ENCODE measurements at regions not wholly inside any gene's neighbourhood (a gene's known extent, or its start where the extent isn't known, plus 50 kb on each side); places are given as distances from the start of the nearest gene placed in this dataset.

DNA sequence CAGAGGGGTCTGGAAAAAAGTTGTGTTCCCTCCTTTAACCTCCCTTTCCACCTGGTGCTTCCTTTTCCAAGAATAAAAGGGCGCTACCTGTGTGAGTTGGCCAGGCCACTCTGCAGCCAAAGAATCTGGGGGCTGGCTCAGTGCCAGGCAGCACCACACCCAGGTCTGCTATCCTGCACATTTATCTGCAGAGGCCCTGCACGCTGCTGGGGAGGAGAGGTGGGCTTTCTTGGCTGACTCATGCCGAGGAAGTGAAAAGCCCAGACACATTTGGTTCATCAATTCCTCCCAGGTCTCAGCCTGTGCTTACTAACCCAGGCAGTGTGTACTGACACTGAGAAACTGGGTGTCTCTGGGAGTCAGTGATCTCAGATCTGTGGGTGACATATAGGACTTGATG lies 79.8 kb upstream of the F3 start:
- Mint-ChIP-seq H3K27ac (no peak overlapping the region), H3K27me3 (ENCODE audit: insufficient read depth) (no peaks in the 10 kb centered on the region), H3K4me1 (ENCODE audit: low read depth) (no peaks in the 10 kb centered on the region), H3K9me3 (no peaks in the 10 kb centered on the region), H3K4me3 (no peak overlapping the region), H3K36me3 (ENCODE audit: low read depth) (no peaks in the 10 kb centered on the region)
- intact Hi-C loops (cut with micrococcal nuclease), result no loop called here
- no peak for DNase-seq (ENCODE audit: low spot score)

DNA sequence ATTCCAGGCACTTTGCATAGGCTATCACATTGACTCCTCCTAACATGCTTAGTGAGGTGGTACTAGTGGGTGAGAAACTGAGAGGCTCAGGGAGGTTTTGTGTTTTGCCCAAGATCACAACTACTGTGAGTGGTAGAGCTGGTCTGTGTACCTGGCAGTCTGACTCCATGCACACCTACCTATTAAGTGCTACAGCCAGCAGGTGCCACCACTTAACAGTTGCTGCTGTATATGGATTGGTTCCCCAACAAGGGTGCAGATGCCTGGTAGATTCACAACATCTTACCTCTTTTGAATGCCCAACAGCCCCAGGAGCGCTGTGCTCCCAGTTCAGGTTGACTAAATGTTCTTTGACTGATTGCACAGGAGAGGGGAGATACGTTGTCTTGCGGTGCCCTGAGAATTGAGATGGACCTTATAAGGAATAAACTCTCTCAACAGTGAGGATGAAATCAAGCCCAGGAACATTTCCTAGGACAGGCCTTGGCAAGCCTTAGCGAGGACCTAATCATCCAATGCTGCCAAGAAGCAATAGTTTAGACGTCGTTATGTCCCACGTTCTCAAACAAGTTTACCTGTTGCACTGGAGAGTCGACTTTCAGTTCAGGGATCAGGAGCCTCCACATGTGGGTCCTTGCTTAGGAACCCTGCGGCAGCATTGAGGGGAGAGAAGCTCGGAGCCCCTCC lies 78.9 kb upstream of the F3 start:
- no peaks in the 10 kb centered on the region for H3K27me3 Mint-ChIP-seq (ENCODE audit: insufficient read depth)
- H3K36me3 Mint-ChIP-seq (ENCODE audit: low read depth), result no peaks in the 10 kb centered on the region
- no peak overlapping the region for H3K27ac Mint-ChIP-seq
- no peak overlapping the region for H3K4me3 Mint-ChIP-seq
- H3K4me1 Mint-ChIP-seq (ENCODE audit: low read depth), result no peaks in the 10 kb centered on the region
- H3K9me3 Mint-ChIP-seq, result no peaks in the 10 kb centered on the region
- intact Hi-C loops (cut with micrococcal nuclease), result no loop called here
- no peak for DNase-seq (ENCODE audit: low spot score)

DNA sequence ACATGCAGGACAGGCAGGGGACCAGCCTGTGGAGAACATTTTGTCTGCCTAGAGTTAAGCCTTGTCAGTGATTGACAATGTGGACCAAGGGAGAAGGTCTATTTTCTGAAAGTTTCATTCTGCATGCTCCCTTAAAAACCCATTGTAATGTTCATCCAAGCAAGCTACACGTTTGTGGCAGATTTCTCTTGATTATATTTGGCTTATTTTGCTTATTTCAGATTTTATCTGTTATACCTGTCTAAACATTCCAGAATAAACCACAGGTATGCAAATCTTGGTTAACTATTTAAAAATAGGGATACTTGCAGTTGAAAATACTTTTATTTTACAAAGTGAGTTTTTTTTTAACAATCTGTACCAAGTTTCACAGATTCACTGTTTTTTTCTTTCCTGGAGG lies 78.2 kb upstream of the F3 start:
- H3K9me3 Mint-ChIP-seq, result no peaks in the 10 kb centered on the region
- peaks cover 5% of the 10 kb centered on the region for H3K4me1 Mint-ChIP-seq (ENCODE audit: low read depth)
- no peaks in the 10 kb centered on the region for H3K27me3 Mint-ChIP-seq (ENCODE audit: insufficient read depth)
- H3K4me3 Mint-ChIP-seq, result no peak overlapping the region
- no peaks in the 10 kb centered on the region for H3K36me3 Mint-ChIP-seq (ENCODE audit: low read depth)
- H3K27ac Mint-ChIP-seq, result no peak overlapping the region
- DNase-seq (ENCODE audit: low spot score), result no peak
- intact Hi-C loops (cut with micrococcal nuclease), result no loop called here

DNA sequence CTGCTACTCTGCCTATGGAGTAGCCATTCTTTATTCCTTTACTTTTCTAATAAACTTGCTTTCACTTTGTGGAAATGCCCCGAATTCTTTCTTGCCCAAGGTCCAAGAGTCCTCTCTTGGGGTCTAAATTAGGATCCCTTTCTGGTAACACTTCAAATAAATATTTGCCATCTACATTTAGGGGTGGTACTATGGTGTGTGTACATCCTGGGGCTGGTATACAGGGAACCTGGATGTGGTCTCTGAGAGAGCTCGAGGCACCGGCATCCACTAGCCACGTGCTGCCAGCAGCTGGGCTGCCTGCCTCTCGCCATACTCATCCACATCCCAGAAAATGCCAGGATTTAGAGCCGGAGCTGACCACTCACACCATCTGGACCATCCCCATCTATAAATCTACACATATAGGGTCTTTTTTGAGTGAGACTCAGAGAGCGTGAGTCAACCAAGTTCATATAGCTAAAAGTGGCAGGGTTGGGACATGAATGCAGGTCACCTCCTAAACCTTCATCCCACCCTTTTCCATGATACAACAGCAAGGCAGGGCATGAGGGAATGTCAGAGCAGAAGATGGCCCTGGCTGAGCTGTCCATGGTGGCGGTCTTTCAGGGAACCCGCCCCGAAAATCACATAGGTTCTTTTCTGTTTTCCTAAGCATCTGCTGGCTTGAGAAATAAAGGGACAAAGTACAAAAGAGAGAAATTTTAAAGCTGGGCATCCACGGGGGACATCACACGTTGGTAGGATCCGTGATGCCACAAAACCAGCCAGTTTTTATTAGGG lies 76.6 kb upstream of the F3 start:
- DNase-seq (ENCODE audit: low spot score), result no peak
- intact Hi-C loops (cut with micrococcal nuclease), result no loop called here
- no peaks in the 10 kb centered on the region for H3K27me3 Mint-ChIP-seq (ENCODE audit: insufficient read depth)
- H3K36me3 Mint-ChIP-seq (ENCODE audit: low read depth), result no peaks in the 10 kb centered on the region
- no peaks in the 10 kb centered on the region for H3K9me3 Mint-ChIP-seq
- no peak overlapping the region for H3K27ac Mint-ChIP-seq
- peaks cover 8% of the 10 kb centered on the region for H3K4me1 Mint-ChIP-seq (ENCODE audit: low read depth)
- H3K4me3 Mint-ChIP-seq, result no peak overlapping the region

DNA sequence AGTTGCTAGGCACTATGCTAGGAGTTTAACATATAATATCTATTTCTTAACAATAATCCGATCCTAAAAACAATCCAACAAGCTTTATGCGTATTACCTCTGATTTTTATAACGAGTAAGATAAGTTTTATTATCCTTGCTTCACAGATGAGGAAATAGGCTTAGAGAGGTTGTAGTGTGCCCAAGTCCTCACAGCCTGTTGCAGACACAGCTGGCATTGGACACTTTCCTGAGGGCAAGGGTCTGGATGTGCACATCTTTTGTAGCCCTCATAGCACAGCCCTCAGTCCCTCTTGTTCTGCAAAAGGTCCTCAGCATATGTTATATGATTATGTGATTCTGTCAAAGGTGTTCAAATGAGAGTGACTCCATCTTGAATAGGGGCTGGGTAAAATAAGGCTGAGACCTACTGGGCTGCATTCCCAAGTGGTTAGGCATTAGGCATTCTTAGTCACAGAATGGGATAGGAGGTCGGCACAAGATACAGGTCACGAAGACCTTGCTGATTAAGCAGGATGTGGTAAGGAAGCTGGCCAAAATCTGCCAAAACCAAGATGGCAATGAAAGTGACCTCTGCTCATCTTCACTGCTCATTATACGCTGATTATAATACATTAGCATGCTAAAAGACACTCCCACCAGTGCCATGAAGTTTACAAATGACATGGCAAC lies 75.7 kb upstream of the F3 start:
- no peak overlapping the region for H3K27ac Mint-ChIP-seq
- no peaks in the 10 kb centered on the region for H3K27me3 Mint-ChIP-seq (ENCODE audit: insufficient read depth)
- H3K9me3 Mint-ChIP-seq, result no peaks in the 10 kb centered on the region
- no peak overlapping the region for H3K4me3 Mint-ChIP-seq
- no peaks in the 10 kb centered on the region for H3K36me3 Mint-ChIP-seq (ENCODE audit: low read depth)
- intact Hi-C loops (cut with micrococcal nuclease), result no loop called here
- no peak for DNase-seq (ENCODE audit: low spot score)
- H3K4me1 Mint-ChIP-seq (ENCODE audit: low read depth), result peaks cover 12% of the 10 kb centered on the region

DNA sequence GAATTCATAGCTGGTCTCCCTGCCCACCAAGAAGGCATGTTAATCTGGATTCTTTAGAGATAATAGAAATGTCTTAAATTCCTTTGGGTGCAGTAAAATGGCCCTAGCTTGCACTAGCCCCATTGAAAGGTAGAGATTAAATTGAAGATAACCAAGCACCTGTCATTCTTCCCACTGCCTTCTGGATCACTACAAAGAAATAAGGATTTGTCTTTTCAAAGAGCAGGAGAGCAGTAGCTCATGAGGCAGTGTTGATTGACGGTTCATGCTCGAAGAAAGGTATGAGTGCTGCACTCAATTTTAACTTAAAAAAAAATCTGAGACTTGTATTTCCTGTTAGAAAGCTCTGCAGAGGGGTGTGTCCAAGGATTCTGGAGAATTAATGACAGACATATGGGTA lies 74.9 kb upstream of the F3 start:
- DNase-seq (ENCODE audit: low spot score), result no peak
- Mint-ChIP-seq H3K4me1 (ENCODE audit: low read depth) (peaks cover 12% of the 10 kb centered on the region), H3K36me3 (ENCODE audit: low read depth) (no peaks in the 10 kb centered on the region), H3K27ac (no peak overlapping the region), H3K27me3 (ENCODE audit: insufficient read depth) (no peaks in the 10 kb centered on the region), H3K4me3 (no peak overlapping the region), H3K9me3 (no peaks in the 10 kb centered on the region)
- intact Hi-C loops (cut with micrococcal nuclease), result no loop called here

DNA sequence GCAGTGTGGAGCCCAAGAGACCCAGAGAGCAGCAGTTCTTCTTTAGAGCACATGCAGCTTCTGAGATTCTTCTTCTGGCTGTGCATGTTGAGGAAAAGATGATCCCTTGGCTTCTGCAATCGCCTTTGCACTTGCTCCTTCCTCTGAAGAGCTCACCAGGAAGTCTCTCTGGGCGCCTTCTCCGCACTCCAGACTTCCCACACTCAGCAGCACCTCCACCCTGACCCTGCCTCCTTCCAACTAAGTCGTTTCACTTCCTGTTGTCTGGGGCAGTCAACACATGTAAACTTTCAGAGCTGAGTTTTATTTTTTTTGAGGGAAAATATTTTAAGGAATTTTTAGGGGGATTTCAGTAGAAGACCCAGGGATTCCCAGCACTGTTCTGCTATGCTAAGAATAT lies 73.4 kb upstream of the F3 start:
- Mint-ChIP-seq H3K27ac (no peak overlapping the region), H3K9me3 (no peaks in the 10 kb centered on the region), H3K4me1 (ENCODE audit: low read depth) (peaks cover 12% of the 10 kb centered on the region), H3K36me3 (ENCODE audit: low read depth) (no peaks in the 10 kb centered on the region), H3K27me3 (ENCODE audit: insufficient read depth) (no peaks in the 10 kb centered on the region), H3K4me3 (no peak overlapping the region)
- DNase-seq (ENCODE audit: low spot score), result no peak
- intact Hi-C loops (cut with micrococcal nuclease), result no loop called here

DNA sequence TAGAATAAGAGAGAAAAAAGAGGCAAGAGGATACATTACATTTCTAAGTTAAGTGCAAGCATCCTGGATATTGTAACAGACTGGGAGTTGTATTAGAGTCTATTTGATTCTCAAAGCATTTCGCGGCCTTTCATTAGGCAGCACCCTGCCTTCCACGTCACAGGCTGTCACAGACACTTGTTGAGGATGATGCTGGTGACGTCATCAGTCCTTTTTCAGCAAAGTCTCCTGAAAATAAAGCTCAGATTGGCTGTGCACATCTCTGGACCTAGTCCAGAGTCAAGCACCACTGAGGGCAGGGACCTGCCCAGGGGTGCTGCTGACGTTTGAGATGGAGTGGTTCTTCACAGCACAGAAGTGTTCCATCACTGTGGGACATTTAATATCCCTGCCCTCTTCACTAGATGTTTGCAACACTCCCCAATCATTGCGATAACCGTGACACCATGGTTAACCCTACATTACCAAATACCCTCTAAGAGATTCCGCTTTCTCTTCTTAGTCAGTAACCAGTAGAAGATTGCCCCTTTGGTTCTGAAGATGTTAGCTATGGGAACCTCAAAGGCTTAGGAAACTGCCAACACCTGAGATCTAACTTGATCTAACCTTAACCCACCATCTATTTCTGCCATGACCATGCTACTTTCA lies 72.7 kb upstream of the F3 start:
- H3K27ac Mint-ChIP-seq, result no peak overlapping the region
- no peak overlapping the region for H3K4me3 Mint-ChIP-seq
- H3K9me3 Mint-ChIP-seq, result no peaks in the 10 kb centered on the region
- H3K36me3 Mint-ChIP-seq (ENCODE audit: low read depth), result no peaks in the 10 kb centered on the region
- peaks cover 12% of the 10 kb centered on the region for H3K4me1 Mint-ChIP-seq (ENCODE audit: low read depth)
- no peak for DNase-seq (ENCODE audit: low spot score)
- intact Hi-C loops (cut with micrococcal nuclease), result no loop called here
- H3K27me3 Mint-ChIP-seq (ENCODE audit: insufficient read depth), result peaks cover 2% of the 10 kb centered on the region

DNA sequence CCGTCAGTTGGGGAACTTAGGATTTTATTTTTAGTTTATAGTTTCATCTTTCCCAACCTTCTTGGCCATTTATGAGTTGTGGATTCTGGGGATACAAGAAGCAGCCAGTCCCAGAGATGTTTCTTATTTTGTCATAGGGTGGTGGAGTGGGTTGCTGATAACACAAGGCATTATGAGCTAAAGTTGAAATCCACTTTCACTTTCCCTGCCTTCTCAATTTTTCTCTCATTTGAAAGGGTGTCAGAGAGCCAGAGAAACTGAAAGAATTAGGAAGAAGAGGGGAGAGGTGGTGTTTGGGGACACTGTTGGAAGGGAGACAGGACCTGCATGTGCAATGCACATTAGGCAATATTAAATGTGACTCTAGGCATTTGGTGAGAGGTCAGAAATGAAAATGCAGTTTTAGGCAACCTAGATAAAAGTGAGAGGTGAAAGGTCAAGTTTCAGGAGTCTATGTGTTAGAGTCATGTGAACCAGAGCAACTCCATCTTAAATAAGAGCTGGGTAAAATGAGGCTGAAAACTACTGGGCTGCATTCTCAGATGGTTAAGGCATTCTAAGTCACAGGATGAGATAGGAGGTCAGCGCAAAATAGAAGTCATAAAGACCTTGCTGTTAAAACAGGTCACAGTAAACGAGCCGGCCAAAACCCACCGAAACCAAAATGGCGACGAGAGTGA lies 71.1 kb upstream of the F3 start:
- no peaks in the 10 kb centered on the region for H3K9me3 Mint-ChIP-seq
- H3K27ac Mint-ChIP-seq, result no peak overlapping the region
- no peaks in the 10 kb centered on the region for H3K36me3 Mint-ChIP-seq (ENCODE audit: low read depth)
- no peak for DNase-seq (ENCODE audit: low spot score)
- intact Hi-C loops (cut with micrococcal nuclease), result no loop called here
- H3K27me3 Mint-ChIP-seq (ENCODE audit: insufficient read depth), result peaks cover 5% of the 10 kb centered on the region
- peaks cover 12% of the 10 kb centered on the region for H3K4me1 Mint-ChIP-seq (ENCODE audit: low read depth)
- no peak overlapping the region for H3K4me3 Mint-ChIP-seq

DNA sequence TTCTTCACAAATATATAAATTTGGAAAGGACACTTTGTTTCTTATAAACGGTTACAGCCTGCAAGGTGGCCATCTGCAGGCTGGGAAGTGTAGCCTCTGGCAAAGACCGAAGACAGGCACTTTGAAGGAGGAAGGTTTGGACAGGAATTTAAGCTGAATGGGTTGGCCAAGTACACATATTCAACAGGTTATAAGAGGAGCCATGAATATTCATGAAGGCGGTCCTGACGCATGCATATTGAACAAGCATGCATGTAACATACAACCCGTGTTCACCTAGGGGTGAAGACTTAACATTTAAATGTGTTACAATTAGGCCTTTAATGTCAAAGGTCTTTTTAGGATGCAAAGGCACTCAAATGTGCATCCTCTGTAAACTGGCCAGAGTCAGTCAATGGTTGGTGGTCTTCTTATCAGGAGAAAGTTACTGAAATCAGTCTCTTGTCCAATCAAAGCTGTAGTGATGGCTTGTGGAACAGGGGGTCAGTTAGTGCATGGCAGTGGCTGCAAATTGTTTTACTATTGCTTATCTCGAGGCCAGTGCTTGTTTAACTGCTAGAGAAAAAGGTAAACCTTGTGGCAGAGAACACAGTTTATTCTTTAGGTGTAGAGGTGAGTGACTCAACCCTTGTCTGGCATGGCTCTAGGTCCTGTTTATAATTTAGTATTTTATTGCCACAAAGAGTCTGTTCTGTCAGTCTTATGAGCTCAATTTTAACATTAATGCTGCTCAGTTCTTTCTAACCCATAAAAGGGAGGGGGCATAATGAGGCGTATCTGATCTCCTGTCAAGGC lies 70.3 kb upstream of the F3 start:
- no peaks in the 10 kb centered on the region for H3K36me3 Mint-ChIP-seq (ENCODE audit: low read depth)
- peaks cover 5% of the 10 kb centered on the region for H3K27me3 Mint-ChIP-seq (ENCODE audit: insufficient read depth)
- no peak for DNase-seq (ENCODE audit: low spot score)
- intact Hi-C loops (cut with micrococcal nuclease), result no loop called here
- no peaks in the 10 kb centered on the region for H3K9me3 Mint-ChIP-seq
- peaks cover 12% of the 10 kb centered on the region for H3K4me1 Mint-ChIP-seq (ENCODE audit: low read depth)
- H3K4me3 Mint-ChIP-seq, result no peak overlapping the region
- H3K27ac Mint-ChIP-seq, result no peak overlapping the region

DNA sequence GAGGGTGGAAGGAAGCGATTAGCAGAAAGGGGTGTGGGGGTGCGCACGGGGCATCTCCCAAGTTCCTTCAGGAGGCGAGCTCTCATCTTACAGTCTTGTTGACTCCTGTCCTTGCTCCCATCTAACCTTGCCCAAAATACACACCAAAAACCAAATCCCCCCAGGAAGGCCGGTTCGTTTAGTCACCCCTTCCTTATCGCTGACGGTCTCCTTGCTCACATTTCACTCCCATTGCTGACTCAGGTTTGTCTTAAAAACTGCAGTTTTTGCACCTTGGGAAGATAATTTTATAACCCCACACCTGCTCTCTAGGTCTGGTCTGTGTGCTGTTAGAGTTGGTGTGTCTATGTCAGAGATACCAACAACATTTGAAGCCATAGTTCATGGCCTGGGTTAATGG lies 68.1 kb upstream of the F3 start:
- H3K4me3 Mint-ChIP-seq, result no peak overlapping the region
- no peak overlapping the region for H3K27ac Mint-ChIP-seq
- no peak for DNase-seq (ENCODE audit: low spot score)
- peaks cover 6% of the 10 kb centered on the region for H3K4me1 Mint-ChIP-seq (ENCODE audit: low read depth)
- H3K27me3 Mint-ChIP-seq (ENCODE audit: insufficient read depth), result peaks cover 9% of the 10 kb centered on the region
- no peaks in the 10 kb centered on the region for H3K9me3 Mint-ChIP-seq
- intact Hi-C loops (cut with micrococcal nuclease), result no loop called here
- no peaks in the 10 kb centered on the region for H3K36me3 Mint-ChIP-seq (ENCODE audit: low read depth)

DNA sequence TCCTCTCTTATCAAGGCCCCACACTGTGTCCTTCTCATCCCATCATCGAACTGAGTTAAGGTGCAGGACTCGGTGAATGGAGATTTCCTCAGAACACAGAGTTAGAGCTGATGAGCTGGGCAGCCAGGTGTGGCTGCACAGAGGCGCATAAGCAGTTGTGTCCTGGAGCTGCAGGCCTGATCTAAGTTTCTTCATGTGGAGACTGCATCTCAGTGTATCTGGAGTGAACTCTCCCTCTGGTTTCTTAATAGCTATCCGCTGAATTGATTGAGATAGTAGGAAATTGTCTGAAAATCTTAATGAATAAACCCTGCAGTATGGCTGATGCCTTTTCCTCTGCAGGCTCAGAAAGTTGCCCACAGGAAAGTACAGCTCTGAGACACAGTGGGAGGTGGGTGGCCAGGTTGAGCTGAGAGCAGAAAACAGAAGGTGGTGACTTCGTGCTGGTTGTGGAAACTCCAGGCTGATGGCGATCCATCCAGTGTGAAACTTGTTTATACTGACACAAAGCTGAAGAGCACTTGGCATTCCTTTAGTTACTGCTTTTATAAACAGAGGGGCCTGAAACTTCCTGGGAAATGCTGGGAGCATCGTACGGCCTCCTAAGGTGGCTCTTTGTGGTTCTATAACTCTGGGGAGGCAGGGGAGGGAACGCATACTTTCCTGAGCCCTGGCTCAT lies 67.4 kb upstream of the F3 start:
- H3K4me1 Mint-ChIP-seq (ENCODE audit: low read depth), result peaks cover 5% of the 10 kb centered on the region
- no peak for DNase-seq (ENCODE audit: low spot score)
- no peaks in the 10 kb centered on the region for H3K9me3 Mint-ChIP-seq
- no peak overlapping the region for H3K4me3 Mint-ChIP-seq
- H3K27me3 Mint-ChIP-seq (ENCODE audit: insufficient read depth), result peaks cover 9% of the 10 kb centered on the region
- intact Hi-C loops (cut with micrococcal nuclease), result no loop called here
- H3K27ac Mint-ChIP-seq, result no peak overlapping the region
- no peaks in the 10 kb centered on the region for H3K36me3 Mint-ChIP-seq (ENCODE audit: low read depth)
